HUES64 (cell line): ENCODE measurements at regions not wholly inside any gene's neighbourhood (a gene's known extent, or its start where the extent isn't known, plus 50 kb on each side); places are given as distances from the start of the nearest gene placed in this dataset.

Source experiments
- H3K27ac ChIP-seq: 2 replicates; pipeline ENCODE4 v1.7.0; 2013; ENCODE audit warnings: low read depth, low read length, inconsistent platforms
- H3K27me3 ChIP-seq: 2 replicates; pipeline ENCODE4 v1.6.1; 2013; ENCODE audit warnings: mild to moderate bottlenecking, low read length; ENCODE audit not compliant: insufficient read depth
- H3K36me3 ChIP-seq: 2 replicates; pipeline ENCODE4 v1.6.1; 2013; ENCODE audit warnings: mild to moderate bottlenecking, low read length; ENCODE audit not compliant: insufficient read depth
- H3K4me1 ChIP-seq: 2 replicates; pipeline ENCODE4 v1.6.1; 2013; ENCODE audit warnings: mild to moderate bottlenecking, low read length, moderate library complexity; ENCODE audit not compliant: insufficient read depth
- H3K4me3 ChIP-seq: 2 replicates; pipeline ENCODE4 v1.5.1; 2013; ENCODE audit warnings: mild to moderate bottlenecking, low read length, moderate library complexity
- H3K9ac ChIP-seq: 2 replicates; pipeline ENCODE4 v1.6.1; 2013; ENCODE audit warnings: mild to moderate bottlenecking, low read depth, low read length
- H3K9me3 ChIP-seq: 2 replicates; pipeline ENCODE4 v1.6.1; 2013; ENCODE audit warnings: low read depth, low read length; ENCODE audit not compliant: insufficient read depth
- WGBS: fragments of 150-250, 120-280 bp; methylation state at CpG from one replicate; pipeline ENCODE4 v1.1.7; 2013; ENCODE audit warnings: missing lambda C conversion rate; 5-methylcytosine and 5-hydroxymethylcytosine counted together

DNA sequence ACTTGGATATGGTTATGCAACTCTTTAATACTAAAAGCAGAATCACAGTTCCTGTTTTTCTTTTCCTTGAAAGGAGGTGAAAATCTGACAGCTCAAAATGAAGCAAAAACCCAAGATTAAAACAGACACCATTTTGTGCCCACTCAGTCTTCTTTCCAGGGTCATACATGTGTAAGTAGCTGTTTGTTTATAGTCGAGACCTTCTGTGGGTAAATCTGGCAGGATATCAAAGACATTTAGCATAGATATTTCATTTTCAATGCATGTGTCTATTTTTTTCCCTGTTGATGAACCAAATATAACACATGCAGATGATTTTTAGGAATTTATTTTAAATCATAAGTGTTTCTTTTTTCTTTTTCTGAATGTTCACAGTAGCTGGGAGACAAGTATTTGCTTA lies 398.8 kb downstream of the FOXG1 start:
- WGBS: 100% methylated on average over 1 of the region's 1 CpG
- no peaks in the 10 kb centered on the region for H3K27me3 ChIP-seq
- H3K9ac ChIP-seq: no peak overlapping the region
- H3K36me3 ChIP-seq: no peaks in the 10 kb centered on the region
- H3K27ac ChIP-seq: no peak overlapping the region
- H3K4me1 ChIP-seq: no peaks in the 10 kb centered on the region
- H3K9me3 ChIP-seq: peaks cover 4% of the 10 kb centered on the region
- H3K4me3 ChIP-seq: no peak overlapping the region

GRCh38 chr14:29166507-29166906 lies 399.9 kb downstream of the FOXG1 start:
- peaks cover 4% of the 10 kb centered on the region for H3K9me3 ChIP-seq

GRCh38 chr14:29168149-29168548 lies 401.6 kb downstream of the FOXG1 start:
- Histone ChIP-seq H3K4me3 (no peak overlapping the region), H3K36me3 (no peaks in the 10 kb centered on the region), H3K9ac (no peak overlapping the region), H3K4me1 (no peaks in the 10 kb centered on the region), H3K9me3 (peaks cover 4% of the 10 kb centered on the region), H3K27me3 (no peaks in the 10 kb centered on the region), H3K27ac (no peak overlapping the region)
- WGBS: 92% methylated on average over 7 of the region's 7 CpGs

More at GRCh38 chr14:29166507-29166906, 399.9 kb downstream of the FOXG1 start:
- no peak overlapping the region for H3K4me3 ChIP-seq
- H3K27me3 ChIP-seq: no peaks in the 10 kb centered on the region
- 80% methylated on average over 1 of the region's 1 CpG for WGBS
- H3K4me1 ChIP-seq: no peaks in the 10 kb centered on the region
- H3K9ac ChIP-seq: no peak overlapping the region
- H3K36me3 ChIP-seq: no peaks in the 10 kb centered on the region
- H3K27ac ChIP-seq: no peak overlapping the region

GRCh38 chr14:29169408-29169807 lies 402.8 kb downstream of the FOXG1 start:
- Histone ChIP-seq H3K9ac (no peak overlapping the region), H3K27ac (no peak overlapping the region), H3K4me1 (no peaks in the 10 kb centered on the region), H3K36me3 (no peaks in the 10 kb centered on the region), H3K9me3 (peaks cover 4% of the 10 kb centered on the region), H3K27me3 (no peaks in the 10 kb centered on the region), H3K4me3 (no peak overlapping the region)
- 66% methylated on average over 5 of the region's 5 CpGs for WGBS

DNA sequence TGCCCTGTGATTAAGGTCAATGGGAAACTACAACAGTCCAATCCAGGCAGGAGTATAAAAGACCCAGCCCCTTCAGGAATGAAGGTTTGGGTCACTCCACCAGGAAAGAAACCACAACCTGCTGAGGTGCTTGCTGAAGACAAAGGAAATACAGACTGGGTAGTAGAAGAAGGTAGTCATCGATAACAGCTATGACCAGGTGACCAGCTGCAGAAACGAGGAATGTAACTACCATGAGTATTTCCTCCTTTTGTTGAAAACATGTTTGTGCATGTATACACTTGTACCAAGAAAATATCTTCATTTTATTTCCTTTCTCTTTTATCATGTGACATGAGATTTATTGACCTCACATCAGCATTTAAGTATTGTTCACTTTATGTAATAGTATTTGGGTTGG lies 409.1 kb downstream of the FOXG1 start:
- no peak overlapping the region for H3K4me3 ChIP-seq
- H3K9me3 ChIP-seq: no peaks in the 10 kb centered on the region
- H3K4me1 ChIP-seq: no peaks in the 10 kb centered on the region
- no peak overlapping the region for H3K9ac ChIP-seq
- H3K36me3 ChIP-seq: no peaks in the 10 kb centered on the region
- 89% methylated on average over 2 of the region's 2 CpGs for WGBS
- no peak overlapping the region for H3K27ac ChIP-seq
- no peaks in the 10 kb centered on the region for H3K27me3 ChIP-seq

DNA sequence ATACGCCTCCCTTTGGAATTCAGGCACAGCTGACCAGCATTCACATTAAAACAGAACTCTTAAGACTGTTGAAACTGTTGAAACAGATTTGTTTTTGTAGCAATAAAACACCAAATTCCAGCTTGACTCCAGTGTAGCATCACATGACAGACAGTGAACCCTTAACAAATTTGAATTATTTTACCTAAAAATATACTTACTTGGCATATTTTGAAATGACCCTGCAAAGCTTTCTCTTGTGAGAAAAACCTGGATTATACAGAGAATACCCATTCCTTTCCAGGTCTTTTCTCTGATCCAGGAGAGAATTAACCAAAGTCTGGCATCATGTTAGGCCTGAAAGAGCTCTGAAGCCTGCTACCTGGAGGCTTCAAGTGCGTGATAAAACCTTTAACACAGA lies 410.3 kb downstream of the FOXG1 start:
- Histone ChIP-seq H3K4me3 (no peak overlapping the region), H3K27ac (no peak overlapping the region), H3K4me1 (no peaks in the 10 kb centered on the region), H3K27me3 (no peaks in the 10 kb centered on the region), H3K9me3 (no peaks in the 10 kb centered on the region), H3K36me3 (no peaks in the 10 kb centered on the region), H3K9ac (no peak overlapping the region)
- 90% methylated on average over 2 of the region's 2 CpGs for WGBS

GRCh38 chr14:29178971-29179370 lies 412.4 kb downstream of the FOXG1 start:
- Histone ChIP-seq H3K4me3 (no peak overlapping the region), H3K27me3 (no peaks in the 10 kb centered on the region), H3K9me3 (no peaks in the 10 kb centered on the region), H3K36me3 (no peaks in the 10 kb centered on the region), H3K9ac (no peak overlapping the region), H3K27ac (no peak overlapping the region), H3K4me1 (no peaks in the 10 kb centered on the region)
- 100% methylated on average over 1 of the region's 1 CpG for WGBS

- Histone ChIP-seq H3K27ac (no peak overlapping the region), H3K27me3 (no peaks in the 10 kb centered on the region), H3K4me1 (no peaks in the 10 kb centered on the region), H3K9ac (no peak overlapping the region), H3K9me3 (no peaks in the 10 kb centered on the region), H3K36me3 (no peaks in the 10 kb centered on the region), H3K4me3 (no peak overlapping the region)
Observed at GRCh38 chr14:29191092-29191491, 424.5 kb downstream of the FOXG1 start.

DNA sequence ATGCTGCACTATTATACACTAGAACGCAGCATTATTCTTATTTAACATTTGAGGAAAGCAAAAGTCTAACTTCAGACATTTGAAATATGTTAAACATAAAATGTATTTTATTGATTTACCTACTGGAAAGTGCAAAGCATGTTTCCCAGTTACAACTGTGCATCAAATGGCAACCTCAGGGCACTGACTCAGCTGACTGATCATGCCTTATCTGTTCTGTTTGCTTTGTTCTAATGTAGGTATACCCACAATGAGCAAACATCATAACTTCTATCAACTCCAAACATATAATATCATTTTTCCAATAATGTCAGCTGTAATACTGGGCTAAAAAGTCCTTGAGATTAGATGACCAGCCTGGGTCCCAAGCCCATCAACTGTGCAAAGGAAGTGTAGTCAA lies 431.0 kb downstream of the FOXG1 start:
- Histone ChIP-seq H3K4me3 (no peak overlapping the region), H3K27me3 (no peaks in the 10 kb centered on the region), H3K9ac (no peak overlapping the region), H3K4me1 (no peaks in the 10 kb centered on the region), H3K36me3 (no peaks in the 10 kb centered on the region), H3K27ac (no peak overlapping the region), H3K9me3 (no peaks in the 10 kb centered on the region)
- no CpG with 5 or more reads among the region's 1 CpG for WGBS

DNA sequence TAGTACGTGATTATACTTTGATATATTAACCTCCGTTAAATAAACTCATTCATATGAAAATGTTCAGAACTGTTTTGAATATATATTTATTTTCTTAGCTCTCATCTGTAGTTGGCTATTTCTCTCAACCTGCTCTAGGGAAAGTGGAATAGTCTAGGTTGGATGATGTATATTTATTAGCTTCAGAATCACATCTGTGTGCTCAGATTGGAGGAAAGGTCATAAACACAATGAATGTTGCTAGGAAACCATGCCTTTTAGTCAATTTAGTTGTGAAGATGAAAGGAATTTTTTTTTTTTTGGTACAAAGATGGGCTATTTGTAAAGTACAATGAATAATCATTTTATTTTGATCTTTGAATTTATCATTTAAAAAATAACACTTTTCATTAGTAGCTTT lies 439.1 kb downstream of the FOXG1 start:
- H3K4me3 ChIP-seq: no peak overlapping the region
- H3K9me3 ChIP-seq: no peaks in the 10 kb centered on the region
- no peak overlapping the region for H3K27ac ChIP-seq
- H3K4me1 ChIP-seq: no peaks in the 10 kb centered on the region
- no peaks in the 10 kb centered on the region for H3K36me3 ChIP-seq
- no peaks in the 10 kb centered on the region for H3K27me3 ChIP-seq
- WGBS: no CpG with 5 or more reads among the region's 2 CpGs
- H3K9ac ChIP-seq: no peak overlapping the region

GRCh38 chr14:29215853-29216252 lies 449.3 kb downstream of the FOXG1 start:
- Histone ChIP-seq H3K27ac (no peak overlapping the region), H3K4me1 (peaks cover 3% of the 10 kb centered on the region; the same call in 1 of the 2 replicates), H3K36me3 (no peaks in the 10 kb centered on the region), H3K9me3 (no peaks in the 10 kb centered on the region), H3K9ac (no peak overlapping the region), H3K27me3 (no peaks in the 10 kb centered on the region), H3K4me3 (no peak overlapping the region)
- 94% methylated on average over 3 of the region's 3 CpGs for WGBS
